ENCODE measurements at regions not wholly inside any gene's neighbourhood (a gene's known extent, or its start where the extent isn't known, plus 50 kb on each side); places are given as distances from the start of the nearest gene placed in this dataset.
"Not testable (repeated sequence)": the region's sequence is repeated elsewhere in the genome, so short reads cannot be mapped to it uniquely, and the experiment has no call there.

- Histone ChIP-seq H3K36me3 (ENCODE audit: control insufficient read depth in 2 of 2, extremely low read depth in 1 of 2, insufficient read depth in 2 of 2, low read length in 2 of 2) (no peaks in the 10 kb centered on the region), H3K27me3 (ENCODE audit: control insufficient read depth, extremely low read depth, insufficient read depth, low read length) (no peaks in the 10 kb centered on the region), H3K27ac (ENCODE audit: control insufficient read depth, insufficient read depth, low read length) (no peak overlapping the region), H3K79me2 (ENCODE audit: control insufficient read depth, insufficient read depth, low read length) (no peaks in the 10 kb centered on the region), H3K4me3 (ENCODE audit: control insufficient read depth in 2 of 3, extremely low read depth in 1 of 3, insufficient read depth in 2 of 3, low read depth in 1 of 3, low read length in 3 of 3) (no peak overlapping the region), H3K4me1 (ENCODE audit: control insufficient read depth, extremely low read depth, insufficient read depth, low read length) (peaks cover 5% of the 10 kb centered on the region), H3K9ac (ENCODE audit: control insufficient read depth, extremely low read depth, insufficient read depth, low read length) (no peak overlapping the region), H2AFZ (ENCODE audit: control insufficient read depth, low read length) (no peak overlapping the region), H3K9me3 (ENCODE audit: control insufficient read depth, low read depth, low read length) (no peaks in the 10 kb centered on the region), H3K4me2 (ENCODE audit: control insufficient read depth, extremely low read depth, insufficient read depth, low read depth, low read length) (no peak overlapping the region), H4K20me1 (ENCODE audit: control insufficient read depth, extremely low read depth, insufficient read depth, low read length) (no peaks in the 10 kb centered on the region), H3K9me1 (ENCODE audit: control insufficient read depth, extremely low read depth, insufficient read depth, low read length) (no peaks in the 10 kb centered on the region)
- DNase-seq (ENCODE audit: low read depth, low spot score) (no peak), FAIRE-seq (no peak)
- dilution Hi-C loops (cut with MboI; ENCODE audit: extremely low pct_ligation_motif_present, low sequenced_read_pairs): no loop called here
- TF ChIP-seq CTCF (optimal IDR thresholded peaks at IDR 0.05 in 1 of 3, IDR thresholded peaks at IDR 0.05 in 1 of 3, conservative IDR thresholded peaks at IDR 0.05 in 1 of 3; ENCODE audit: extremely low read depth in 1 of 3, insufficient read depth in 2 of 3, low read length in 3 of 3): no peak
- TF ChIP-seq EZH2 (IDR thresholded peaks at IDR 0.05; ENCODE audit: low read length): no peak
These were observed 87.7 kb upstream of the MAGI3 start for GRCh38 chr1:113302636-113303035.

GRCh38 chr1:113303267-113303666 lies 87.0 kb upstream of the MAGI3 start:
- H3K79me2 ChIP-seq (ENCODE audit: control insufficient read depth, insufficient read depth, low read length): no peaks in the 10 kb centered on the region
- FAIRE-seq (no peak), DNase-seq (ENCODE audit: low read depth, low spot score) (no peak)
- H3K9me3 ChIP-seq (ENCODE audit: control insufficient read depth, low read depth, low read length): no peaks in the 10 kb centered on the region
- no peak overlapping the region for H2AFZ ChIP-seq (ENCODE audit: control insufficient read depth, low read length)
- H3K36me3 ChIP-seq (ENCODE audit: control insufficient read depth in 2 of 2, extremely low read depth in 1 of 2, insufficient read depth in 2 of 2, low read length in 2 of 2): no peaks in the 10 kb centered on the region
- H3K27me3 ChIP-seq (ENCODE audit: control insufficient read depth, extremely low read depth, insufficient read depth, low read length): no peaks in the 10 kb centered on the region
- no peak for TF ChIP-seq CTCF (optimal IDR thresholded peaks at IDR 0.05 in 1 of 3, IDR thresholded peaks at IDR 0.05 in 1 of 3, conservative IDR thresholded peaks at IDR 0.05 in 1 of 3; ENCODE audit: extremely low read depth in 1 of 3, insufficient read depth in 2 of 3, low read length in 3 of 3)
- dilution Hi-C loops (cut with MboI; ENCODE audit: extremely low pct_ligation_motif_present, low sequenced_read_pairs): no loop called here
- no peak overlapping the region for H3K4me3 ChIP-seq (ENCODE audit: control insufficient read depth in 2 of 3, extremely low read depth in 1 of 3, insufficient read depth in 2 of 3, low read depth in 1 of 3, low read length in 3 of 3)
- H3K9ac ChIP-seq (ENCODE audit: control insufficient read depth, extremely low read depth, insufficient read depth, low read length): no peak overlapping the region
- H3K9me1 ChIP-seq (ENCODE audit: control insufficient read depth, extremely low read depth, insufficient read depth, low read length): no peaks in the 10 kb centered on the region
- H3K27ac ChIP-seq (ENCODE audit: control insufficient read depth, insufficient read depth, low read length): no peak overlapping the region
- no peak overlapping the region for H3K4me2 ChIP-seq (ENCODE audit: control insufficient read depth, extremely low read depth, insufficient read depth, low read depth, low read length)
- H3K4me1 ChIP-seq (ENCODE audit: control insufficient read depth, extremely low read depth, insufficient read depth, low read length): peaks cover 11% of the 10 kb centered on the region
- no peaks in the 10 kb centered on the region for H4K20me1 ChIP-seq (ENCODE audit: control insufficient read depth, extremely low read depth, insufficient read depth, low read length)

DNA sequence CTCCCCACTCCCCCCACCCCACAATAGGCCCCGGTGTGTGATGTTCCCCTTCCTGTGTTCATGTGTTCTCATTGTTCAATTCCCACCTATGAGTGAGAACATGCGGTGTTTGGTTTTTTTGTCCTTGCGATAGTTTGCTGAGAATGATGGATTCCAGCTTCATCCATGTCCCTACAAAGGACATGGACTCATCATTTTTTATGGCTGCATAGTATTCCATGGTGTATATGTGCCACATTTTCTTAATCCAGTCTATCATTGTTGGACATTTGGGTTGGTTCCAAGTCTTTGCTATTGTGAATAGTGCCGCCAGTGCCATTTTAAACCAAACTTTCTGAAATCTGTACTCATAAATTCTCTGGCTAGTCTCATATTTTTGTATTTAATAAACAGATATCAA lies 85.3 kb upstream of the MAGI3 start:
- dilution Hi-C loops (cut with MboI; ENCODE audit: extremely low pct_ligation_motif_present, low sequenced_read_pairs): not testable (repeated sequence)

More for the DNA sequence above, 85.3 kb upstream of the MAGI3 start:
- not testable (repeated sequence) for H3K9me3 ChIP-seq (ENCODE audit: control insufficient read depth, low read depth, low read length); H3K27me3 ChIP-seq (ENCODE audit: control insufficient read depth, extremely low read depth, insufficient read depth, low read length); H3K9ac ChIP-seq (ENCODE audit: control insufficient read depth, extremely low read depth, insufficient read depth, low read length); DNase-seq (ENCODE audit: low read depth, low spot score); FAIRE-seq; H3K9me1 ChIP-seq (ENCODE audit: control insufficient read depth, extremely low read depth, insufficient read depth, low read length); H3K79me2 ChIP-seq (ENCODE audit: control insufficient read depth, insufficient read depth, low read length); H3K4me3 ChIP-seq (ENCODE audit: control insufficient read depth in 2 of 3, extremely low read depth in 1 of 3, insufficient read depth in 2 of 3, low read depth in 1 of 3, low read length in 3 of 3); H3K27ac ChIP-seq (ENCODE audit: control insufficient read depth, insufficient read depth, low read length); H3K36me3 ChIP-seq (ENCODE audit: control insufficient read depth in 2 of 2, extremely low read depth in 1 of 2, insufficient read depth in 2 of 2, low read length in 2 of 2); H4K20me1 ChIP-seq (ENCODE audit: control insufficient read depth, extremely low read depth, insufficient read depth, low read length); H3K4me2 ChIP-seq (ENCODE audit: control insufficient read depth, extremely low read depth, insufficient read depth, low read depth, low read length); H2AFZ ChIP-seq (ENCODE audit: control insufficient read depth, low read length)
- peaks cover 15% of the 10 kb centered on the region for H3K4me1 ChIP-seq (ENCODE audit: control insufficient read depth, extremely low read depth, insufficient read depth, low read length)

All from keratinocyte (primary cell).